HL-60 (cell line): ENCODE measurements at regions not wholly inside any gene's neighbourhood (a gene's known extent, or its start where the extent isn't known, plus 50 kb on each side); places are given as distances from the start of the nearest gene placed in this dataset.
A peak's percentile ranks its signal among the peaks of the same experiment; 100 is the strongest.

Source experiments
- DNase-seq, 2 experiments: peaks; one replicate each; pipeline ENCODE4 v3.0.0-alpha.2; 2010 to 2020; ENCODE audit warnings: low read depth in 1 of 2, low spot score in 1 of 2
- H3K27ac ChIP-seq: fragments of 250-450 bp; sonication (Bioruptor Pico); replicated peaks from 2 replicates; pipeline ENCODE4 v1.5.1; 2020; ENCODE audit warnings: mild to moderate bottlenecking, moderate library complexity
- H3K27me3 ChIP-seq: fragments of 250-450 bp; sonication (Bioruptor Pico); 2 replicates; pipeline ENCODE4 v1.5.1; 2021; ENCODE audit warnings: mild to moderate bottlenecking, moderate library complexity; ENCODE audit not compliant: insufficient read depth, poor library complexity, severe bottlenecking
- H3K4me3 ChIP-seq: replicated peaks from 2 replicates; pipeline ENCODE4 v1.5.1; 2011; ENCODE audit warnings: mild to moderate bottlenecking, control low read depth, low read length; ENCODE audit not compliant: insufficient read depth
- CTCF ChIP-seq: IDR thresholded peaks from one replicate; pipeline ENCODE4 v1.5.1; 2011; ENCODE audit warnings: low read length, control low read depth, inconsistent platforms; ENCODE audit not compliant: insufficient read depth
- GABPA ChIP-seq: IDR thresholded peaks from 2 replicates; pipeline ENCODE4 v1.6.1; 2012; ENCODE audit warnings: low read depth
- POLR2AphosphoS5 ChIP-seq: IDR thresholded peaks from 2 replicates; pipeline ENCODE4 v1.6.1; 2012; ENCODE audit warnings: low read depth
- SPI1 ChIP-seq: IDR thresholded peaks from 2 replicates; pipeline ENCODE4 v1.6.1; 2012; ENCODE audit warnings: low read depth, mild to moderate bottlenecking, borderline replicate concordance
- TF ChIP-seq, protein P1 (sequence below): IDR thresholded peaks from 2 replicates; pipeline ENCODE4 v1.6.1; 2012; ENCODE audit warnings: low read depth; ENCODE audit not compliant: insufficient replicate concordance

- no peak for DNase-seq
- H3K27me3 ChIP-seq, result no peaks in the 10 kb centered on the region
- no peak for TF ChIP-seq POLR2AphosphoS5
- TF ChIP-seq GABPA, result no peak
- no peak for TF ChIP-seq CTCF
- TF ChIP-seq, protein P1, sequence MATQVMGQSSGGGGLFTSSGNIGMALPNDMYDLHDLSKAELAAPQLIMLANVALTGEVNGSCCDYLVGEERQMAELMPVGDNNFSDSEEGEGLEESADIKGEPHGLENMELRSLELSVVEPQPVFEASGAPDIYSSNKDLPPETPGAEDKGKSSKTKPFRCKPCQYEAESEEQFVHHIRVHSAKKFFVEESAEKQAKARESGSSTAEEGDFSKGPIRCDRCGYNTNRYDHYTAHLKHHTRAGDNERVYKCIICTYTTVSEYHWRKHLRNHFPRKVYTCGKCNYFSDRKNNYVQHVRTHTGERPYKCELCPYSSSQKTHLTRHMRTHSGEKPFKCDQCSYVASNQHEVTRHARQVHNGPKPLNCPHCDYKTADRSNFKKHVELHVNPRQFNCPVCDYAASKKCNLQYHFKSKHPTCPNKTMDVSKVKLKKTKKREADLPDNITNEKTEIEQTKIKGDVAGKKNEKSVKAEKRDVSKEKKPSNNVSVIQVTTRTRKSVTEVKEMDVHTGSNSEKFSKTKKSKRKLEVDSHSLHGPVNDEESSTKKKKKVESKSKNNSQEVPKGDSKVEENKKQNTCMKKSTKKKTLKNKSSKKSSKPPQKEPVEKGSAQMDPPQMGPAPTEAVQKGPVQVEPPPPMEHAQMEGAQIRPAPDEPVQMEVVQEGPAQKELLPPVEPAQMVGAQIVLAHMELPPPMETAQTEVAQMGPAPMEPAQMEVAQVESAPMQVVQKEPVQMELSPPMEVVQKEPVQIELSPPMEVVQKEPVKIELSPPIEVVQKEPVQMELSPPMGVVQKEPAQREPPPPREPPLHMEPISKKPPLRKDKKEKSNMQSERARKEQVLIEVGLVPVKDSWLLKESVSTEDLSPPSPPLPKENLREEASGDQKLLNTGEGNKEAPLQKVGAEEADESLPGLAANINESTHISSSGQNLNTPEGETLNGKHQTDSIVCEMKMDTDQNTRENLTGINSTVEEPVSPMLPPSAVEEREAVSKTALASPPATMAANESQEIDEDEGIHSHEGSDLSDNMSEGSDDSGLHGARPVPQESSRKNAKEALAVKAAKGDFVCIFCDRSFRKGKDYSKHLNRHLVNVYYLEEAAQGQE, result no peak
- no peak for TF ChIP-seq SPI1
- H3K27ac ChIP-seq, result no peak overlapping the region
- no peak overlapping the region for H3K4me3 ChIP-seq
These were observed 354.4 kb downstream of the KCNRG start for GRCh38 chr13:50369646-50370045.

DNA sequence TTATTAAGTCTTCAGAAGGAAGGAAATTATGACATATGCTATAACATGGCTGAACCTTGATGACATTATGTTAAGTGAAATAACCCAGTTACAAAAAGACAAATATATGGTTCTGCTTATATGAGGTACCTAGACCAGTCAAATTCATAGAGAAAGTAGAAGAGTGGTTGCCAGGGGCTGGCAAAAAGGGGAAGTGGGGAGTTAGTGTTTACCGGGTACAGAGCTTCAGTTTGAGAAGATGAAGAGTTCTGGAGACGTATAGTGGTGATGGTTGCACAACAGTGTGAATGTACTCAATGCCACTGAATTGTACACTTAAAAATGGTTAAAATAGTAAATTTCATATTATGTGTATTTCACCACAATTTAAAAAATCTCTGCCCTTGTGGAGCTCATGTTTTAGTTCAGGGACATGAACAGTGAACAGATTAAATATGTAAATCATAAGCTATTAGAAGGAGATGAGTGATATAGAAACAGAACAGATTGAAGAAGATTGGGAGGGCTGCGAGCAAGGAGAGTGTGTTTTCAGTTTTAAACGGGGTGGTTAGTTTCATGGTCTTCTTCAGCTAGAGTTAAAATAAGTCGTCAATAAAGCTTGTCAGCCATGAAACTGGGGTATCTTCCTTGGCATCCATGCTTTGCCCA is 355.2 kb downstream of the KCNRG start:
- TF ChIP-seq POLR2AphosphoS5 (no peak), CTCF (no peak), SPI1 (peak; percentile 100), GABPA (no peak)
- TF ChIP-seq, protein P1, result no peak
- H3K4me3 ChIP-seq, result no peak overlapping the region
- peak; percentile 44 to 89 for DNase-seq
- no peaks in the 10 kb centered on the region for H3K27me3 ChIP-seq
- no peak overlapping the region for H3K27ac ChIP-seq

DNA sequence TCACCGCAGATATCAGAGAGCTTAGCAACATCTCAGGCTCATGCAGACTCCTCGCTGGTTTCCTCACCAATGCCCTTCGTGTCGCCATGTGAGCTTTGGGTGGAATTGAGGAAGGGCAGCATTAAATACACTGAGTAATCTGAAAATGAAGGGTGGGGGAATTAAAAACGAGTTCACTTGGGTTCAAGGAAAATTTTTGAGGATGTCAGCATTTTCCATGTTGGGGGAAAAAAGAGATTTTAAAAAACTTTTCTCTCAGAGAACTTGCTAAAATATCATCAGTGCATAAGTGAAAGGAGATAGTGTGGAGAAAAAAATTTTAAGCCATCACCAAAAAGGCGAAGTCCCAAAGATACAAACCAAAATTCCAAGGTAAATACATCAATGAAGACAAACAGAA is 359.3 kb downstream of the KCNRG start:
- H3K27ac ChIP-seq, result no peak overlapping the region
- TF ChIP-seq, protein P1, result no peak
- TF ChIP-seq SPI1, result no peak
- no peak for TF ChIP-seq POLR2AphosphoS5
- no peak for TF ChIP-seq GABPA
- no peak for TF ChIP-seq CTCF
- DNase-seq, result no peak
- no peak overlapping the region for H3K4me3 ChIP-seq
- no peaks in the 10 kb centered on the region for H3K27me3 ChIP-seq
